ENCODE measurements at regions not wholly inside any gene's neighbourhood (a gene's known extent, or its start where the extent isn't known, plus 50 kb on each side); places are given as distances from the start of the nearest gene placed in this dataset.
A peak's percentile ranks its signal among the peaks of the same experiment; 100 is the strongest.

DNA sequence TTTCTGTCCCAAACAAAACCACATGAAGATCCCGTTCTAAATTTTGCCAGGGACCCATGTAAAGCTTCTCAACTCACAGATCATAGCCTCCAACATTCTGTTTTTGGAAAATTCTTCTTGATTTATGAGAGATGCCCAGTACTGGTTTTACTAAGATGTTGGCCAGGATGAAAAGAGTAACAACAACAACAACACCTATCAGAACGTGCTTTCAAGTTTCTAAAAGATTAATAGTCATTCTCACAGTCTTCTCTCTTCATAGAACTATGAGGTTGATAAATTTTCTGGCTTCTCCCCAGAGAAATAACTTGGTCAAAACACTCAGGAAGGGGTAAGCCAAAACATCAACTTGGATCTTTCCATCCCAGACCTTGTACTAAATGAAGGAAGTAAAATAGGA lies 567.5 kb upstream of the IGFBP3 start:
- no peak for DNase-seq (ENCODE audit: low spot score in 2 of 2)
- H3K4me3 ChIP-seq (ENCODE audit: low read depth, poor library complexity, severe bottlenecking) = no peak overlapping the region
- no peak for TF ChIP-seq POLR2A (IDR thresholded peaks at IDR 0.05)
- 40 to 42% methylated on average over 2 of the region's 2 CpGs for WGBS, 2 donors
- intact Hi-C loops (cut with DNase I; ENCODE audit: low total_unique reads) = no loop called here

DNA sequence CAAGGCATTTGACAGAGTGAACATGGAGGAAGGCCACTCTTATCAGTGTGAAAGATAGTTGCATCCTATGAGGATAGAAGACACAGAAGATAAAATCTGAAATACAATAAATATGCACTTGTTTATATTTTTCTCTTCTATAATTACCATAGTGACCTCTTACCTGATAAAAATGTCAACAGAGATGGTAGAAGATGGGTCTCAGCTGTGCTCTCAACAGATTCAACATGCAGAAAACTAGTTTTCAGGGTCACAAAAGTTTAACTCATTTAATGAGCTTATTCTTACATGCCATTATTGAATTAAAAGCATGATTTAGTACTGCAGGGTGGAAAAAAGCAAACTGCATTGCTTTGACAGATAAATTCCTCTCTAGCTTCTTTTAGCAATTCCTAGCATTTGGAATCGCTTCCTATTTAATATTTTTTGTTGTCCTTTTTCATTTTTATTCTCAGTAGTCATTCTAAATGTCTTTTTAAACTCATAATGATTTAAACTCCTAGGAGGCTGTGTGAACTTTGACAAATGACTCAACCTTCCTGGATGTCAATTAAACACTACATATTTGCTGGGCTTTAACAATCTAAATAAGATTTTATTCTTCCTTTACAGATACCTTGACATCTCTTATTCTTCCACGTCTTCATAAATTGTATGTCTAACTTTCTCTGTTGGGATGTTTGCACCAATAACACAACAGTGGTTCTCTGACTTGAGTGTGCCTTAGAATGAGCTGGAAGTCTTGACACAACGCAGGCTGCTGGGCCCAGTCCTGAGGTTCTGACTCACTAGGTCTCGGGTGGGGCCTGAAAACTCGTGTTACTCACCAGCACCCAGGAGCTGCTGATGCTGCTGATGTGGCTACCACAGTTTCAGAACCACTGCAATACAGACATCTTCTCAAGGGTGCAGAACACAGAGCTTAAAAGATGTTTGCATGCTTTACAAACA lies 565.5 kb upstream of the IGFBP3 start:
- peak; percentile 74 to 90 for DNase-seq (ENCODE audit: low spot score in 2 of 2)
- 39 to 42% methylated on average over 5 of the region's 5 CpGs for WGBS, 2 donors
- intact Hi-C loops (cut with DNase I; ENCODE audit: low total_unique reads) = no loop called here
- H3K4me3 ChIP-seq (ENCODE audit: low read depth, poor library complexity, severe bottlenecking) = no peak overlapping the region
- TF ChIP-seq POLR2A (IDR thresholded peaks at IDR 0.05) (no peak), CTCF (IDR thresholded peaks at IDR 0.05) (no peak)

GRCh38 chr7:46485481-46486065 lies 564.5 kb upstream of the IGFBP3 start:
- WGBS, 2 donors = 87 to 89% methylated on average over 3 of the region's 3 CpGs
- intact Hi-C loops (cut with DNase I; ENCODE audit: low total_unique reads) = no loop called here
- no peak for TF ChIP-seq POLR2A (IDR thresholded peaks at IDR 0.05)
- no peak for TF ChIP-seq CTCF (IDR thresholded peaks at IDR 0.05)
- DNase-seq (ENCODE audit: low spot score in 2 of 2) = no peak
- no peak overlapping the region for H3K4me3 ChIP-seq (ENCODE audit: low read depth, poor library complexity, severe bottlenecking)

- H3K4me3 ChIP-seq (ENCODE audit: low read depth, poor library complexity, severe bottlenecking) = no peak overlapping the region
- no peak for DNase-seq (ENCODE audit: low spot score in 2 of 2)
- intact Hi-C loops (cut with DNase I; ENCODE audit: low total_unique reads) = no loop called here
- TF ChIP-seq CTCF (IDR thresholded peaks at IDR 0.05) (no peak), POLR2A (IDR thresholded peaks at IDR 0.05) (no peak)
- 79 to 81% methylated on average over 3 of the region's 3 CpGs for WGBS, 2 donors
Observed at GRCh38 chr7:46484906-46485305, 563.8 kb upstream of the IGFBP3 start.

DNA sequence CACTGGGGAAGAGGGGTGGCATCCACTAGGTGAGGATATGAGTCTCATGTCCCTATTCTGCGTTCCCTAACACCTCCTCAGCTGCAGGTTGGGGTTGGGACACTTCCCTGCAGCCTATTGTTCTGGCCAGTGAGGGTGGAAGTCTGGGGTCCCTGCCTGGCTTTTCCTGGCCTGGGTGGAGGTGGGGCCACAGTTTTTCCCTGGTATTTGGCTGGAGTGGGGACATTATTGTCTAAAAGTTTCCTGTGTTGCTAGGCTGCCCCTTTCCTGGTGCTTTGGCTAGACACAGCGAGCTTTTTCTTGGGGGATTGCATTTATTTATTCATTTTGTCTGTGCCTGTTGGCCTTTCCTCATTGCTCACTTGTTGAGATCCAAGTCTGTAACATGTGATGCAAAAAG lies 559.5 kb upstream of the IGFBP3 start:
- WGBS, 2 donors = 50 to 86% methylated on average over 2 of the region's 2 CpGs
- intact Hi-C loops (cut with DNase I; ENCODE audit: low total_unique reads) = no loop called here
- no peak for TF ChIP-seq POLR2A (IDR thresholded peaks at IDR 0.05)
- TF ChIP-seq CTCF (IDR thresholded peaks at IDR 0.05) = no peak
- no peak for DNase-seq (ENCODE audit: low spot score in 2 of 2)
- no peak overlapping the region for H3K4me3 ChIP-seq (ENCODE audit: low read depth, poor library complexity, severe bottlenecking)

- WGBS, 2 donors = 96% methylated on average over 4 of the region's 4 CpGs
- DNase-seq (ENCODE audit: low spot score in 2 of 2) = no peak
- no peak overlapping the region for H3K4me3 ChIP-seq (ENCODE audit: low read depth, poor library complexity, severe bottlenecking)
- TF ChIP-seq CTCF (IDR thresholded peaks at IDR 0.05) = no peak
- intact Hi-C loops (cut with DNase I; ENCODE audit: low total_unique reads) = no loop called here
Observed at GRCh38 chr7:46479680-46480079, 558.6 kb upstream of the IGFBP3 start.
